Liver (tissue), 3 donors: ENCODE measurements at regions not wholly inside any gene's neighbourhood (a gene's known extent, or its start where the extent isn't known, plus 50 kb on each side); places are given as distances from the start of the nearest gene placed in this dataset.

ENCODE experiments used
- FOXA1 ChIP-seq: IDR thresholded peaks from 2 replicates; pipeline ENCODE4 v1.6.1; 2016; ENCODE audit warnings: antibody characterized with exemption
- GABPA ChIP-seq, 2 donors: IDR thresholded peaks in 1 of 2; conservative IDR thresholded peaks in 1 of 2; 2 replicates each; pipeline ENCODE4 v1.6.1; 2016; ENCODE audit warnings: antibody characterized with exemption in 2 of 2, mild to moderate bottlenecking in 1 of 2, moderate library complexity in 1 of 2
- HNF4G ChIP-seq: IDR thresholded peaks from 2 replicates; pipeline ENCODE4 v1.6.1; 2016; ENCODE audit warnings: antibody characterized with exemption
- JUND ChIP-seq, 2 donors: IDR thresholded peaks; 2 replicates each; pipeline ENCODE4 v1.6.1; 2016; ENCODE audit warnings: antibody characterized with exemption in 2 of 2
- RAD21 ChIP-seq, 2 donors: IDR thresholded peaks; 2 replicates each; pipeline ENCODE4 v1.6.1; 2016; ENCODE audit warnings: antibody characterized with exemption in 2 of 2, mild to moderate bottlenecking in 2 of 2
- RXRA ChIP-seq, 2 donors: IDR thresholded peaks; 2 replicates each; pipeline ENCODE4 v1.6.1; 2017 to 2018; ENCODE audit warnings: antibody characterized with exemption in 2 of 2, mild to moderate bottlenecking in 1 of 2
- SP1 ChIP-seq: IDR thresholded peaks from 2 replicates; pipeline ENCODE4 v1.6.1; 2018; ENCODE audit warnings: antibody characterized with exemption, mild to moderate bottlenecking
- YY1 ChIP-seq: IDR thresholded peaks from 2 replicates; pipeline ENCODE4 v1.6.1; 2016; ENCODE audit warnings: antibody characterized with exemption, mild to moderate bottlenecking
- TF ChIP-seq, protein P1 (sequence below): IDR thresholded peaks from 2 replicates; pipeline ENCODE4 v1.6.1; 2016; ENCODE audit warnings: antibody characterized with exemption
- TF ChIP-seq, protein P2 (sequence below): fragments of 150-350 bp; IDR thresholded peaks from 2 replicates; pipeline ENCODE4 v1.5.1; 2017; ENCODE audit warnings: improper control_type of control experiment, low read depth, low read length; ENCODE audit not compliant: missing input control
- TF ChIP-seq, protein P3 (sequence below): IDR thresholded peaks from 2 replicates; pipeline ENCODE4 v1.6.1; 2016; ENCODE audit warnings: antibody characterized with exemption, mild to moderate bottlenecking
- TF ChIP-seq, protein P4 (sequence below): IDR thresholded peaks from 2 replicates; pipeline ENCODE4 v1.6.1; 2016; ENCODE audit warnings: antibody characterized with exemption
- donor health status: healthy.
- donor health status: healthy.

DNA sequence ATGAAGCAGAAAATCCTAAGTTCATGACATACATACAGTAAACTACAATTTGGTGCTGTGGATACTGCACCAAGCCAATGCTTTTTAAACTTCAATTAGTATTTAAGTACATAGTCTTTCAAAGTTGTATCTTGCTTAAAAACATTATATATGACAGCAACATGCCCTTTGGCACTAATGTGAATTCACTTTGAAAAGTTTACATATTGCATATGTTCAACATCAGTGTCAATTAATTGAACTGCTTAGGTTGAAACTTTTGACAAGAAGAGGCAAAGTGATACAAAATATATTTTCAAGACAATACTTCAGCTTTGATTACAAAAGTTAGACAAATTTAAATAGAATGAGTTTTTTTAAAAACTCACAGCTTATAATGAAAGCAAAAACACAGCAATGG, 119.4 kb upstream of the ROBO2 start:
- TF ChIP-seq JUND (IDR thresholded peaks at IDR 0.05) (no peak), YY1 (no peak), HNF4G (no peak), GABPA (IDR thresholded peaks at IDR 0.05 in 1 of 2, conservative IDR thresholded peaks at IDR 0.05 in 1 of 2) (no peak), RXRA (IDR thresholded peaks at IDR 0.05) (no peak), SP1 (no peak), FOXA1 (no peak), RAD21 (IDR thresholded peaks at IDR 0.05) (no peak)
- TF ChIP-seq, protein P1, sequence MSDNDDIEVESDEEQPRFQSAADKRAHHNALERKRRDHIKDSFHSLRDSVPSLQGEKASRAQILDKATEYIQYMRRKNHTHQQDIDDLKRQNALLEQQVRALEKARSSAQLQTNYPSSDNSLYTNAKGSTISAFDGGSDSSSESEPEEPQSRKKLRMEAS = no peak
- TF ChIP-seq, protein P2, sequence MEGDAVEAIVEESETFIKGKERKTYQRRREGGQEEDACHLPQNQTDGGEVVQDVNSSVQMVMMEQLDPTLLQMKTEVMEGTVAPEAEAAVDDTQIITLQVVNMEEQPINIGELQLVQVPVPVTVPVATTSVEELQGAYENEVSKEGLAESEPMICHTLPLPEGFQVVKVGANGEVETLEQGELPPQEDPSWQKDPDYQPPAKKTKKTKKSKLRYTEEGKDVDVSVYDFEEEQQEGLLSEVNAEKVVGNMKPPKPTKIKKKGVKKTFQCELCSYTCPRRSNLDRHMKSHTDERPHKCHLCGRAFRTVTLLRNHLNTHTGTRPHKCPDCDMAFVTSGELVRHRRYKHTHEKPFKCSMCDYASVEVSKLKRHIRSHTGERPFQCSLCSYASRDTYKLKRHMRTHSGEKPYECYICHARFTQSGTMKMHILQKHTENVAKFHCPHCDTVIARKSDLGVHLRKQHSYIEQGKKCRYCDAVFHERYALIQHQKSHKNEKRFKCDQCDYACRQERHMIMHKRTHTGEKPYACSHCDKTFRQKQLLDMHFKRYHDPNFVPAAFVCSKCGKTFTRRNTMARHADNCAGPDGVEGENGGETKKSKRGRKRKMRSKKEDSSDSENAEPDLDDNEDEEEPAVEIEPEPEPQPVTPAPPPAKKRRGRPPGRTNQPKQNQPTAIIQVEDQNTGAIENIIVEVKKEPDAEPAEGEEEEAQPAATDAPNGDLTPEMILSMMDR = no peak
- TF ChIP-seq, protein P3, sequence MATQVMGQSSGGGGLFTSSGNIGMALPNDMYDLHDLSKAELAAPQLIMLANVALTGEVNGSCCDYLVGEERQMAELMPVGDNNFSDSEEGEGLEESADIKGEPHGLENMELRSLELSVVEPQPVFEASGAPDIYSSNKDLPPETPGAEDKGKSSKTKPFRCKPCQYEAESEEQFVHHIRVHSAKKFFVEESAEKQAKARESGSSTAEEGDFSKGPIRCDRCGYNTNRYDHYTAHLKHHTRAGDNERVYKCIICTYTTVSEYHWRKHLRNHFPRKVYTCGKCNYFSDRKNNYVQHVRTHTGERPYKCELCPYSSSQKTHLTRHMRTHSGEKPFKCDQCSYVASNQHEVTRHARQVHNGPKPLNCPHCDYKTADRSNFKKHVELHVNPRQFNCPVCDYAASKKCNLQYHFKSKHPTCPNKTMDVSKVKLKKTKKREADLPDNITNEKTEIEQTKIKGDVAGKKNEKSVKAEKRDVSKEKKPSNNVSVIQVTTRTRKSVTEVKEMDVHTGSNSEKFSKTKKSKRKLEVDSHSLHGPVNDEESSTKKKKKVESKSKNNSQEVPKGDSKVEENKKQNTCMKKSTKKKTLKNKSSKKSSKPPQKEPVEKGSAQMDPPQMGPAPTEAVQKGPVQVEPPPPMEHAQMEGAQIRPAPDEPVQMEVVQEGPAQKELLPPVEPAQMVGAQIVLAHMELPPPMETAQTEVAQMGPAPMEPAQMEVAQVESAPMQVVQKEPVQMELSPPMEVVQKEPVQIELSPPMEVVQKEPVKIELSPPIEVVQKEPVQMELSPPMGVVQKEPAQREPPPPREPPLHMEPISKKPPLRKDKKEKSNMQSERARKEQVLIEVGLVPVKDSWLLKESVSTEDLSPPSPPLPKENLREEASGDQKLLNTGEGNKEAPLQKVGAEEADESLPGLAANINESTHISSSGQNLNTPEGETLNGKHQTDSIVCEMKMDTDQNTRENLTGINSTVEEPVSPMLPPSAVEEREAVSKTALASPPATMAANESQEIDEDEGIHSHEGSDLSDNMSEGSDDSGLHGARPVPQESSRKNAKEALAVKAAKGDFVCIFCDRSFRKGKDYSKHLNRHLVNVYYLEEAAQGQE = no peak
- TF ChIP-seq, protein P4, sequence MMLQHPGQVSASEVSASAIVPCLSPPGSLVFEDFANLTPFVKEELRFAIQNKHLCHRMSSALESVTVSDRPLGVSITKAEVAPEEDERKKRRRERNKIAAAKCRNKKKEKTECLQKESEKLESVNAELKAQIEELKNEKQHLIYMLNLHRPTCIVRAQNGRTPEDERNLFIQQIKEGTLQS = no peak
